Activated T-helper 17 cell treated with anti-CD3 and anti-CD28 coated beads, Interleukin-2, amount 50 U/mL, for 72 hours (primary cell): ENCODE measurements at regions not wholly inside any gene's neighbourhood (a gene's known extent, or its start where the extent isn't known, plus 50 kb on each side); places are given as distances from the start of the nearest gene placed in this dataset.
"Not testable (repeated sequence)": the region's sequence is repeated elsewhere in the genome, so short reads cannot be mapped to it uniquely, and the experiment has no call there.

Source experiments
- ATAC-seq: fragments of 150-1000 bp; cut with Tn5 transposase; replicated peaks from 2 replicates; pipeline ENCODE4 v1.10.0; 2021; ENCODE audit warnings: mild to moderate bottlenecking, moderate library complexity
- H3K27ac Mint-ChIP-seq: one replicate; pipeline ENCODE4 v1.8.0; 2022; ENCODE audit warnings: mixed read lengths
- H3K27me3 Mint-ChIP-seq: one replicate; pipeline ENCODE4 v1.8.0; 2022; ENCODE audit warnings: mixed read lengths
- H3K36me3 Mint-ChIP-seq: one replicate; pipeline ENCODE4 v1.8.0; 2022; ENCODE audit warnings: low read depth, mild to moderate bottlenecking, mixed read lengths
- H3K4me1 Mint-ChIP-seq: one replicate; pipeline ENCODE4 v1.8.0; 2022; ENCODE audit warnings: mixed read lengths
- H3K4me3 Mint-ChIP-seq: one replicate; pipeline ENCODE4 v1.8.0; 2022; ENCODE audit warnings: mild to moderate bottlenecking, mixed read lengths
- H3K9me3 Mint-ChIP-seq: one replicate; pipeline ENCODE4 v1.8.0; 2022; ENCODE audit warnings: mixed read lengths

- no peak overlapping the region for H3K27ac Mint-ChIP-seq
- H3K4me3 Mint-ChIP-seq = no peak overlapping the region
- no peaks in the 10 kb centered on the region for H3K4me1 Mint-ChIP-seq
- ATAC-seq = no peak
- H3K9me3 Mint-ChIP-seq = peaks cover 3% of the 10 kb centered on the region
- H3K27me3 Mint-ChIP-seq = no peaks in the 10 kb centered on the region
- H3K36me3 Mint-ChIP-seq = no peaks in the 10 kb centered on the region
Observed at GRCh38 chr10:23804125-23804524, 365.2 kb downstream of the OTUD1 start.

GRCh38 chr10:23813687-23814086, 374.8 kb downstream of the OTUD1 start:
- ATAC-seq = no peak
- Mint-ChIP-seq H3K27ac (no peak overlapping the region), H3K9me3 (no peaks in the 10 kb centered on the region), H3K4me3 (no peak overlapping the region), H3K36me3 (no peaks in the 10 kb centered on the region), H3K4me1 (no peaks in the 10 kb centered on the region), H3K27me3 (no peaks in the 10 kb centered on the region)

- Mint-ChIP-seq H3K9me3 (no peaks in the 10 kb centered on the region), H3K4me3 (no peak overlapping the region), H3K27ac (no peak overlapping the region), H3K27me3 (peaks cover 3% of the 10 kb centered on the region), H3K36me3 (no peaks in the 10 kb centered on the region), H3K4me1 (no peaks in the 10 kb centered on the region)
- ATAC-seq = no peak
Observed at GRCh38 chr10:23818484-23818883, 379.6 kb downstream of the OTUD1 start.

- H3K4me3 Mint-ChIP-seq = no peak overlapping the region
- H3K27ac Mint-ChIP-seq = no peak overlapping the region
Observed at GRCh38 chr10:23820792-23821191, 381.9 kb downstream of the OTUD1 start.

GRCh38 chr10:23824822-23825221, 384.1 kb upstream of the KIAA1217 start:
- Mint-ChIP-seq H3K9me3 (no peaks in the 10 kb centered on the region), H3K36me3 (no peaks in the 10 kb centered on the region), H3K27ac (no peak overlapping the region), H3K4me3 (no peak overlapping the region), H3K4me1 (no peaks in the 10 kb centered on the region), H3K27me3 (peaks cover 3% of the 10 kb centered on the region)
- ATAC-seq = no peak

More at GRCh38 chr10:23820792-23821191, 381.9 kb downstream of the OTUD1 start:
- ATAC-seq = no peak
- no peaks in the 10 kb centered on the region for H3K4me1 Mint-ChIP-seq
- H3K27me3 Mint-ChIP-seq = peaks cover 3% of the 10 kb centered on the region
- H3K36me3 Mint-ChIP-seq = no peaks in the 10 kb centered on the region
- no peaks in the 10 kb centered on the region for H3K9me3 Mint-ChIP-seq

- no peak for ATAC-seq
- no peaks in the 10 kb centered on the region for H3K36me3 Mint-ChIP-seq
- H3K4me1 Mint-ChIP-seq = no peaks in the 10 kb centered on the region
- peaks cover 3% of the 10 kb centered on the region for H3K27me3 Mint-ChIP-seq
- no peaks in the 10 kb centered on the region for H3K9me3 Mint-ChIP-seq
- no peak overlapping the region for H3K27ac Mint-ChIP-seq
- no peak overlapping the region for H3K4me3 Mint-ChIP-seq
Observed at GRCh38 chr10:23826421-23826820, 382.5 kb upstream of the KIAA1217 start.

GRCh38 chr10:23829556-23829955, 379.4 kb upstream of the KIAA1217 start:
- H3K9me3 Mint-ChIP-seq = no peaks in the 10 kb centered on the region
- ATAC-seq = no peak
- H3K27ac Mint-ChIP-seq = no peak overlapping the region
- no peaks in the 10 kb centered on the region for H3K36me3 Mint-ChIP-seq
- H3K27me3 Mint-ChIP-seq = no peaks in the 10 kb centered on the region
- no peaks in the 10 kb centered on the region for H3K4me1 Mint-ChIP-seq
- no peak overlapping the region for H3K4me3 Mint-ChIP-seq

- no peak for ATAC-seq
- Mint-ChIP-seq H3K4me3 (no peak overlapping the region), H3K36me3 (no peaks in the 10 kb centered on the region)
Observed at GRCh38 chr10:23834091-23834490, 374.8 kb upstream of the KIAA1217 start.

GRCh38 chr10:23850631-23851030, 358.3 kb upstream of the KIAA1217 start:
- H3K27ac Mint-ChIP-seq = no peak overlapping the region
- no peaks in the 10 kb centered on the region for H3K4me1 Mint-ChIP-seq
- H3K27me3 Mint-ChIP-seq = no peaks in the 10 kb centered on the region
- no peak for ATAC-seq
- H3K36me3 Mint-ChIP-seq = no peaks in the 10 kb centered on the region
- peaks cover 15% of the 10 kb centered on the region for H3K9me3 Mint-ChIP-seq
- no peak overlapping the region for H3K4me3 Mint-ChIP-seq

More at GRCh38 chr10:23834091-23834490, 374.8 kb upstream of the KIAA1217 start:
- H3K27me3 Mint-ChIP-seq = no peaks in the 10 kb centered on the region
- no peak overlapping the region for H3K27ac Mint-ChIP-seq
- H3K9me3 Mint-ChIP-seq = no peaks in the 10 kb centered on the region
- H3K4me1 Mint-ChIP-seq = no peaks in the 10 kb centered on the region

GRCh38 chr10:23859598-23859997, 349.3 kb upstream of the KIAA1217 start:
- H3K4me3 Mint-ChIP-seq = no peak overlapping the region
- no peak overlapping the region for H3K27ac Mint-ChIP-seq
- H3K36me3 Mint-ChIP-seq = no peaks in the 10 kb centered on the region
- peaks cover 6% of the 10 kb centered on the region for H3K9me3 Mint-ChIP-seq
- H3K4me1 Mint-ChIP-seq = no peaks in the 10 kb centered on the region
- ATAC-seq = no peak
- no peaks in the 10 kb centered on the region for H3K27me3 Mint-ChIP-seq

- no peak overlapping the region for H3K27ac Mint-ChIP-seq
- H3K4me1 Mint-ChIP-seq = no peaks in the 10 kb centered on the region
- H3K9me3 Mint-ChIP-seq = no peaks in the 10 kb centered on the region
- no peak overlapping the region for H3K4me3 Mint-ChIP-seq
- ATAC-seq = no peak
- H3K36me3 Mint-ChIP-seq = no peaks in the 10 kb centered on the region
- no peaks in the 10 kb centered on the region for H3K27me3 Mint-ChIP-seq
Observed at GRCh38 chr10:23864631-23865147, 344.2 kb upstream of the KIAA1217 start.

GRCh38 chr10:23866985-23867384, 342.0 kb upstream of the KIAA1217 start:
- H3K36me3 Mint-ChIP-seq, H3K9me3 Mint-ChIP-seq, H3K4me1 Mint-ChIP-seq, ATAC-seq, H3K27ac Mint-ChIP-seq, H3K27me3 Mint-ChIP-seq, H3K4me3 Mint-ChIP-seq: not testable (repeated sequence)

GRCh38 chr10:23868121-23868520, 340.8 kb upstream of the KIAA1217 start:
- no peaks in the 10 kb centered on the region for H3K36me3 Mint-ChIP-seq
- ATAC-seq = no peak
- H3K4me3 Mint-ChIP-seq = no peak overlapping the region
- no peaks in the 10 kb centered on the region for H3K9me3 Mint-ChIP-seq
- H3K27ac Mint-ChIP-seq = no peak overlapping the region
- H3K27me3 Mint-ChIP-seq = no peaks in the 10 kb centered on the region
- H3K4me1 Mint-ChIP-seq = no peaks in the 10 kb centered on the region

GRCh38 chr10:23869548-23869947, 339.4 kb upstream of the KIAA1217 start:
- no peaks in the 10 kb centered on the region for H3K9me3 Mint-ChIP-seq
- H3K27ac Mint-ChIP-seq = no peak overlapping the region
- no peak overlapping the region for H3K4me3 Mint-ChIP-seq
- ATAC-seq = no peak
- H3K36me3 Mint-ChIP-seq = no peaks in the 10 kb centered on the region
- H3K27me3 Mint-ChIP-seq = peaks cover 3% of the 10 kb centered on the region
- no peaks in the 10 kb centered on the region for H3K4me1 Mint-ChIP-seq

- no peak for ATAC-seq
- no peak overlapping the region for H3K27ac Mint-ChIP-seq
- no peaks in the 10 kb centered on the region for H3K4me1 Mint-ChIP-seq
- no peaks in the 10 kb centered on the region for H3K36me3 Mint-ChIP-seq
- peaks cover 3% of the 10 kb centered on the region for H3K27me3 Mint-ChIP-seq
- H3K4me3 Mint-ChIP-seq = no peak overlapping the region
- peaks cover 4% of the 10 kb centered on the region for H3K9me3 Mint-ChIP-seq
Observed at GRCh38 chr10:23869996-23870395, 338.9 kb upstream of the KIAA1217 start.
